ENCODE measurements at regions not wholly inside any gene's neighbourhood (a gene's known extent, or its start where the extent isn't known, plus 50 kb on each side); places are given as distances from the start of the nearest gene placed in this dataset.

GRCh38 chr16:77488652-77489051 is 53.8 kb upstream of the ADAMTS18 start:
- DNase-seq (no peak), ATAC-seq (no peak)
- no peak overlapping the region for H3K4me3 ChIP-seq
- intact Hi-C loops (cut with DNase I), result no loop called here
- no peaks in the 10 kb centered on the region for H3K9me3 ChIP-seq
- no peak overlapping the region for H3K27ac ChIP-seq
- TF ChIP-seq CTCF (IDR thresholded peaks at IDR 0.05), result no peak
- H3K4me1 ChIP-seq, result no peaks in the 10 kb centered on the region
- H3K36me3 ChIP-seq, result no peaks in the 10 kb centered on the region
- no peaks in the 10 kb centered on the region for H3K27me3 ChIP-seq (ENCODE audit: low read depth)

- no peak for TF ChIP-seq CTCF (IDR thresholded peaks at IDR 0.05)
- intact Hi-C loops (cut with DNase I), result no loop called here
- Histone ChIP-seq H3K9me3 (no peaks in the 10 kb centered on the region), H3K27me3 (ENCODE audit: low read depth) (no peaks in the 10 kb centered on the region), H3K4me1 (no peaks in the 10 kb centered on the region), H3K27ac (no peak overlapping the region), H3K36me3 (no peaks in the 10 kb centered on the region), H3K4me3 (no peak overlapping the region)
- ATAC-seq (no peak), DNase-seq (no peak)
Measured at GRCh38 chr16:77491091-77491490, 56.3 kb upstream of the ADAMTS18 start.

GRCh38 chr16:77496934-77497333 is 62.1 kb upstream of the ADAMTS18 start:
- DNase-seq (no peak), ATAC-seq (no peak)
- TF ChIP-seq CTCF (IDR thresholded peaks at IDR 0.05), result no peak
- Histone ChIP-seq H3K36me3 (no peaks in the 10 kb centered on the region), H3K9me3 (no peaks in the 10 kb centered on the region), H3K27ac (no peak overlapping the region), H3K27me3 (ENCODE audit: low read depth) (no peaks in the 10 kb centered on the region), H3K4me1 (no peaks in the 10 kb centered on the region), H3K4me3 (no peak overlapping the region)
- intact Hi-C loops (cut with DNase I), result no loop called here

DNA sequence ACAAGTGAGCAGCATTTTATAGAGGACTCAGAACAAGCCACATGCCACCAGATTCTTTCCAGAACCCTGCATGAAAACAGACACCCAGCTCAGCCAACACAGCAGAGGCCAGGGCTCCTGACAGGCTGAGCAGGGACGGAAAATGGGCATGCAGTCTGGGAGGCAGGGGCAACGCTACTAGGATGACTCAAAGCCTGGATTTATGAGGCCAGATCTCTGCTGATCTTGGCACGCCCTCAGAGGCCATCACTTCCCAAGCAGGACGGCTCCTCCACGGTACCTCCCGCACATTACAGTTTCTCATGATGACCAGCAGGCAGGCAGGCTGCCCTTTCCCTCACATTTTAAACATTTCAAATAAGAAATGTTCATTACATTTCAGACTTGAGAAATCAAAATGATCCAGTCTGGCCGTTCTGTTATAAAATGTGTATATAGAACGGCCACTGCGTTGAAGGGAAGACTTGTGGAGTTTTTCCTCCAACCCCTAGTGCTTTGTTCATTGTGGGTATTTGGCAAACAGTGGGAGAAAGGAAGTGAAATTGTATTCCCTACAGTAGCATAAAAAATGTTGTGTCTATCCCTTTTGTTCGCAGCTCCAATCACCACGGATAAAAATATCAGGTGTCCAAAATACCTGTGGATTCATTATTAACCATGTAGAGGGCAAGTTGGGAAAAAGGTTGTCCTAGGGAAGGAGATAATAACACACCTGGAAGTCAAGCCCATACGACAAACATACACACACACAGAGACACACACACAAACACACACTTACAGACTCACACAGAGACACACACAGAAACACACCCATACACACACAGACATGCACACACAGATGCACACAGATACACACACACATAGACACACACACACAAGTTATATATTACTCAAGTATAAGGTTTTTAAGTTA is 64.8 kb upstream of the ADAMTS18 start:
- no peaks in the 10 kb centered on the region for H3K9me3 ChIP-seq
- no peak overlapping the region for H3K4me3 ChIP-seq
- H3K36me3 ChIP-seq, result no peaks in the 10 kb centered on the region
- H3K27ac ChIP-seq, result no peak overlapping the region
- ATAC-seq (no peak), DNase-seq (no peak)
- no peaks in the 10 kb centered on the region for H3K27me3 ChIP-seq (ENCODE audit: low read depth)
- intact Hi-C loops (cut with DNase I), result no loop called here
- TF ChIP-seq CTCF (IDR thresholded peaks at IDR 0.05), result no peak
- no peaks in the 10 kb centered on the region for H3K4me1 ChIP-seq

DNA sequence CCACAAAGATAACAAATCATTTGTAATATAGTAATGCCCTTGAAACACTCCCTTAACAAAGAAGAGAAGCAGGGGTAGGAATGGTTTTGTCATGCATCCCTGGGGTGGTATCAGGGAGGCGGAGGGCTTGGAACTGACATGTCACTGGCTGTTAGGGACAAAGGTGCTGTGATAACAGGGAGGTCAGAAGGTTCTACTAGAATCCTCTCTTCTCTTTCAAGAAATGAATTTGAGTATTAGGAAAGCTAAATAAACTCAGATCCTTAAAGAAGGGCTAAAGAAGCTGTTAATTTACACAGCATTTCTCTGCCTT is 65.4 kb upstream of the ADAMTS18 start:
- Histone ChIP-seq H3K27ac (no peak overlapping the region), H3K9me3 (no peaks in the 10 kb centered on the region), H3K4me1 (no peaks in the 10 kb centered on the region), H3K4me3 (no peak overlapping the region), H3K27me3 (ENCODE audit: low read depth) (no peaks in the 10 kb centered on the region), H3K36me3 (no peaks in the 10 kb centered on the region)
- TF ChIP-seq CTCF (IDR thresholded peaks at IDR 0.05), result no peak
- no peak for DNase-seq
- intact Hi-C loops (cut with DNase I), result no loop called here
- ATAC-seq, result no peak

Data from lower lobe of right lung (tissue), 2 donors.